MM.1S (cell line): ENCODE measurements at regions not wholly inside any gene's neighbourhood (a gene's known extent, or its start where the extent isn't known, plus 50 kb on each side); places are given as distances from the start of the nearest gene placed in this dataset.

Source experiments
- CTCF ChIP-seq: fragments of 300-600 bp; sonication (generic); IDR thresholded peaks from 2 replicates; pipeline ENCODE4 v1.5.1; 2016; ENCODE audit warnings: antibody characterized with exemption, low read length, mixed read lengths
- EZH2phosphoT487 ChIP-seq: fragments of 300-600 bp; sonication (generic); IDR thresholded peaks from 2 replicates; pipeline ENCODE4 v1.6.1; 2018; ENCODE audit warnings: antibody characterized with exemption, low read length

DNA sequence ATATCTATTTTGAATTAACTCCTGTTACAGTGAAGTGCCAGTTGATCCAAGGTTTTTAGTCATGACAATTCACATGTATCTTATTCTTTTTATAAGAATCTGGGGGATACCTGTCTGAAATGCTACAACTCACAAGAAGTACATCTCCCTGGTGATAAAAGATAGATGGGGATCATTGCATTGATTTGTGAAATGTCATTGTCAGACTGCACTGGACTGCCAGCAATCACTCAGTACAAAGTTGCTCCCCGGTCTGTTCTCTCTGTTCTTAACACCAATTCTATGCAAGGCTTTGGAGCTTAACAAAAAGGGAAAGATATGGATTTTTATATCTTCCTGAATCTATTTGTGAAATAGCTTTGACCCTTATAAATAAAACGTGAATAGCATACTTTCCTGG is 171.8 kb upstream of the PCSK5 start:
- TF ChIP-seq CTCF (no peak), EZH2phosphoT487 (no peak)
